Immature natural killer cell (primary cell): ENCODE measurements at regions not wholly inside any gene's neighbourhood (a gene's known extent, or its start where the extent isn't known, plus 50 kb on each side); places are given as distances from the start of the nearest gene placed in this dataset.
"Not testable (repeated sequence)": the region's sequence is repeated elsewhere in the genome, so short reads cannot be mapped to it uniquely, and the experiment has no call there.

Source experiments
- DNase-seq, 3 donors: peaks; one replicate each; pipeline ENCODE4 v3.0.0; 2022; ENCODE audit warnings: mixed read lengths in 1 of 3
- H3K27ac Mint-ChIP-seq, 6 donors: one replicate each; pipeline ENCODE4 v1.8.0; 2020; ENCODE audit warnings: mixed read lengths in 6 of 6, mild to moderate bottlenecking in 5 of 6, inconsistent platforms in 4 of 6, moderate library complexity in 3 of 6
- H3K27me3 Mint-ChIP-seq, 3 donors: one replicate each; pipeline ENCODE4 v1.8.0; 2020 to 2021; ENCODE audit warnings: low read depth in 3 of 3, mild to moderate bottlenecking in 3 of 3, mixed read lengths in 3 of 3, moderate library complexity in 3 of 3, inconsistent platforms in 1 of 3
- H3K36me3 Mint-ChIP-seq, 3 donors: one replicate each; pipeline ENCODE4 v1.8.0; 2020; ENCODE audit warnings: mixed read lengths in 3 of 3, inconsistent platforms in 2 of 3, mild to moderate bottlenecking in 2 of 3
- H3K4me1 Mint-ChIP-seq, 2 donors: one replicate each; pipeline ENCODE4 v1.8.0; 2020; ENCODE audit warnings: inconsistent platforms in 2 of 2, mild to moderate bottlenecking in 2 of 2, mixed read lengths in 2 of 2, moderate library complexity in 1 of 2
- H3K4me3 Mint-ChIP-seq, 5 donors: one replicate each; pipeline ENCODE4 v1.8.0; 2020; ENCODE audit warnings: mild to moderate bottlenecking in 5 of 5, mixed read lengths in 5 of 5, inconsistent platforms in 3 of 5, moderate library complexity in 3 of 5
- H3K9me3 Mint-ChIP-seq, 6 donors: one replicate each; pipeline ENCODE4 v1.8.0; 2020; ENCODE audit warnings: mild to moderate bottlenecking in 6 of 6, mixed read lengths in 6 of 6, inconsistent platforms in 4 of 6, moderate library complexity in 3 of 6

DNA sequence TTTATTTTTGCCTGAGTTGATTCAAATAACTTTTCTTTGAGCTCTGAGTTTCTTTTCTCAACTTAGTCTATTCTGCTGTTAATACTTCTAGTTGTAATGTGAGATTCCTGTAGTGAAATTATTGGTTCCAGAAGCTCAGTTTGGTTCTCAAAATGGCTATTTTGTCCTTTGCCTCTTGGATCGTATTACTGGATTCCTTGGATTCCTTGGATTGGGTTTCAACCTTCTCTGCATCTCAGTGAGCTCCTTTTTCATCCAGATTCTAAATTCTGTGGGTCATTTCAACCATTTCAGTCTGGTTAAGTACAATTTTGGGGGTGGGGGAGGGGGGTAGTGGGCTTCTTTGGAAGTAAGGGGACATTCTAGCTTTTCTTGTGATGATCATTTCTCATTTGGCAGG, 341.1 kb upstream of the CNTN5 start:
- no peak overlapping the region for H3K27ac Mint-ChIP-seq
- DNase-seq, result no peak
- H3K4me1 Mint-ChIP-seq, result no peaks in the 10 kb centered on the region
- H3K27me3 Mint-ChIP-seq, result peaks cover 0 to 2% (median 0%) of the 10 kb centered on the region in 3 donors
- H3K36me3 Mint-ChIP-seq, result peaks cover 0 to 5% (median 0%) of the 10 kb centered on the region in 3 donors
- peaks cover 9 to 64% (median 35%) of the 10 kb centered on the region in 6 donors for H3K9me3 Mint-ChIP-seq
- H3K4me3 Mint-ChIP-seq, result no peak overlapping the region

DNA sequence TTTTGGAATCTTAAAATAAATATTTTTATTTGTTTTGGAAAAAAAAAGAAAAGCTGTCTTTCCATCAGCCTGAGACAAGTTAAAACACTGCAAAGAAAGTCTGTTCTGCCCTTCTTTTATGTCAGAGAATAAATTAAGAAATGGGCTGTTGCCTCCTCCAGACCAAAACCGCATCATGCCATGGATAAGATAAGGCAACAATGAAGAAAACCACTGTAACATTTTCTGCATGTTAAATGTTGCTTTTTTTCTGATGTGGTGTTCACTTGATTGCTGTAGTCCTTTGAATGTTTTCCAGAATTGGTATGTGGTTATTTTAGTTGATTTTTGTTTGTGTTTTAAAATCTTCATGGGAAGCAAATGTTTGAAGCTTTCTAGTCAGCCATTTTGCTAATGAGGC, 319.2 kb upstream of the CNTN5 start:
- no peak overlapping the region for H3K27ac Mint-ChIP-seq
- no peaks in the 10 kb centered on the region for H3K36me3 Mint-ChIP-seq
- no peaks in the 10 kb centered on the region for H3K27me3 Mint-ChIP-seq
- peaks cover 13 to 46% (median 38%) of the 10 kb centered on the region in 6 donors for H3K9me3 Mint-ChIP-seq
- H3K4me1 Mint-ChIP-seq, result no peaks in the 10 kb centered on the region
- no peak for DNase-seq
- no peak overlapping the region for H3K4me3 Mint-ChIP-seq

DNA sequence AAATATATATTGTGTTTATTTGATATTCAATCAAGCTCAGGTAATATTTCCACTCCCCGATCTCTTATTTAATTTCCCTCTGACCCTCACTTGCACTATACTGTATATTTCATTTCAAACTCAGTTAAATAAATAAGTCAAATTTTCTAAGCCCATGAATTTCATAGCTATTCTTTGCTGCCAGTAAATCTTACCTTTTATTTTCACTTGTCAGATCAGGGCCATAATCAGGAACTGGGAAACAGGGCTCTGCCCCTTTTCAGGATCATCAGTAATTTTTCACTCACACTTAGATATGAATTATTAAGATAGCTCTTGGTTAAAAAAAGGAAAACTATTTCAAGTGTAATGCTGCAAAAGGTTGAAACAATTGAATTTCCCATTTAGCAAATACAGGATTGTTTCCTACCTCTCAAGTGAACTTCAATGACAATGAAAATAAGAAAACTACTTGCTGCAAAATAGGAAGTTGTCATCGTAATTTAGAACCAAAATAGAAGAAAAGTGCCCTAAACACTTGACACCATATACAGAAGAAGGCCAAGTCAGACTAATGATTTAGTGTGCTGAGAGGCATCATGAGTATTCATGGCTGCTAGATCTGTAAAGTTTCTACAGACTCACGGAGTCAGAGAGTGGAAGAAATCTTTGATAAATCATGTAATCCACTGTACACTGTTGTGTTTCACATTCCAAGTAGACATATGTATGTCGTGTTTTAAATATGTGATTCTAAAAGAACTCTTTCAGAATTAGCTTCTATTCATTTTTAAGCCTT, 316.8 kb upstream of the CNTN5 start:
- H3K27ac Mint-ChIP-seq, result no peak overlapping the region
- DNase-seq, result no peak
- H3K4me3 Mint-ChIP-seq, result no peak overlapping the region
- no peaks in the 10 kb centered on the region for H3K36me3 Mint-ChIP-seq
- no peaks in the 10 kb centered on the region for H3K27me3 Mint-ChIP-seq
- H3K9me3 Mint-ChIP-seq, result peaks cover 9 to 28% (median 21%) of the 10 kb centered on the region in 6 donors
- no peaks in the 10 kb centered on the region for H3K4me1 Mint-ChIP-seq

DNA sequence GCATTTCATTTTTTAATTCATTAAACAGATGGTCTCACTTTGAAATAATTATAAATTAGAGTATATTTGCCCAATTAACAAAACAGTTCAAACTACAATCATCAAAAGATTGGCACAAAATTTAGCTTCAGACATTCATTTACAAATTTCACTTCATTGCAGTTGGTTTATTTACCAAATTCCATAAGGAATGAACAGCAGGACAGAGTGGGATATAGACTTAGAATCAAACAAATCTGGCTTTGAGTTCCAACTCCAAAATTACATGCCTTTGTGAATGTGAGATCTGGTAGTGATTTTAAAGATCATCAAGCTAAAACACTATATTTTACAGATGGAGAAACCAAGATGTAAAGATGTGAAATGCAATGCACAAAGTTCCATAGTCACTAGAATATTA, 310.7 kb upstream of the CNTN5 start:
- H3K27me3 Mint-ChIP-seq, result no peaks in the 10 kb centered on the region
- H3K9me3 Mint-ChIP-seq, result peaks cover 13 to 44% (median 36%) of the 10 kb centered on the region in 6 donors
- peaks cover 0 to 6% (median 0%) of the 10 kb centered on the region in 3 donors for H3K36me3 Mint-ChIP-seq
- DNase-seq, result no peak
- no peak overlapping the region for H3K27ac Mint-ChIP-seq
- no peaks in the 10 kb centered on the region for H3K4me1 Mint-ChIP-seq
- no peak overlapping the region for H3K4me3 Mint-ChIP-seq

DNA sequence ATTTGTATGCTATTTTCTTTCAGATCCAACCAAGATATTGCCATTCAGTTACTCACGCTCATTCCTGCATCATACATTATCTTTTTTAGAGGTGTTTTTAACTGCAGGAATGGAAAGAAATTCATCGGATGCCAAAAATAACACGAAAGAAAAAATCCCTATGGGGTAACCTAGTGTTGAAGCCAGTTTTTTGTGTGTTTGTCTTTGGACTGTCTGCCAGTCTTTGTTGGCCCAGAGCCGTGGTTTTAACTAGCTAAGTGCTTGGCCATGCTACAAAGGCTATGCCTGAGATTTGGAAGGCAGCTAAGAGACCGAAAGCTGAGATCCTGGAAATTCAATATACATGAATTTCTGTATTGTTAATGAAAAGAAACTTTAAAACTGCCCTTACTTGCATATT, 309.8 kb upstream of the CNTN5 start:
- no peaks in the 10 kb centered on the region for H3K4me1 Mint-ChIP-seq
- no peak for DNase-seq
- H3K9me3 Mint-ChIP-seq, result peaks cover 15 to 53% (median 44%) of the 10 kb centered on the region in 6 donors
- H3K27me3 Mint-ChIP-seq, result no peaks in the 10 kb centered on the region
- no peak overlapping the region for H3K4me3 Mint-ChIP-seq
- H3K36me3 Mint-ChIP-seq, result peaks cover 0 to 6% (median 0%) of the 10 kb centered on the region in 3 donors
- H3K27ac Mint-ChIP-seq, result no peak overlapping the region

DNA sequence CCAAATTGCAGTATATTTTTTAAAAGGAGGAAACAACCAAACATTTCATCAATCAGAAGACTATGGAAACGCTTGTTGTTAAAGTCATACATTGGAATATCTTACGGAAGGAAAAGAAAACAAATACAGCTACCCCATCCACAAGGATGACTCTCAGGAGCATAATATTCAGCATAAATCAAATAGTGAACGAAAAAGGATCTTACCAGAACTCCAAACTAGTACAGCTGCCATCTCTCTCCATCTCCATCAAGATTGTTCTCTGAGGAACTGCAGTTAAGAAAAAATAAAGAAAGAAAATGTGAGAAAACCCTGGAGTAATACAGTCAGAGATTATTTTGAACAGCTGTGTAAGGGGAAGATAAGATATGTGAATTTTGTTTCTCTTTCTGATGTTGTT, 299.8 kb upstream of the CNTN5 start:
- H3K27me3 Mint-ChIP-seq, result peaks cover 0 to 3% (median 2%) of the 10 kb centered on the region in 3 donors
- H3K36me3 Mint-ChIP-seq, result peaks cover 0 to 6% (median 0%) of the 10 kb centered on the region in 3 donors
- no peaks in the 10 kb centered on the region for H3K4me1 Mint-ChIP-seq
- no peak overlapping the region for H3K27ac Mint-ChIP-seq
- DNase-seq, result no peak
- H3K4me3 Mint-ChIP-seq, result no peak overlapping the region
- H3K9me3 Mint-ChIP-seq, result peaks cover 15 to 65% (median 56%) of the 10 kb centered on the region in 6 donors

DNA sequence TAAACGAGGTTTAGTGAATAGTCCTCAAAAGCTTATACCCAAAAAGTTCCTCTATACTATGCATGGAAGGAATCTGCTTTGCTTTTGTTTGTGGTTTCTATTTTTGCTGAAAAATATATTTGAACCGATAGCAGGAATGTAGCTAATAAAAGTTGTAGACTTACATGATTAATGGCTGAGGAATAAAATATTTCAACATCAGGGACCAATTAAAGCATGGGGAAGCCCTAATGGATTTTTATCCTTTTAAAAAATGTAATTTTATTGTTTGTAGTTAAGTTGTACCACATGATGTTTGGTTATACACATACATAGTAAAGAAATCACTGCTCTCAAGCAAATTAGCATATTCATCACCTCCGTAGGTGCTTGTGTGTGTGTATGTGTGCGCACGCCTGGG, 295.3 kb upstream of the CNTN5 start:
- no peak overlapping the region for H3K27ac Mint-ChIP-seq

DNA sequence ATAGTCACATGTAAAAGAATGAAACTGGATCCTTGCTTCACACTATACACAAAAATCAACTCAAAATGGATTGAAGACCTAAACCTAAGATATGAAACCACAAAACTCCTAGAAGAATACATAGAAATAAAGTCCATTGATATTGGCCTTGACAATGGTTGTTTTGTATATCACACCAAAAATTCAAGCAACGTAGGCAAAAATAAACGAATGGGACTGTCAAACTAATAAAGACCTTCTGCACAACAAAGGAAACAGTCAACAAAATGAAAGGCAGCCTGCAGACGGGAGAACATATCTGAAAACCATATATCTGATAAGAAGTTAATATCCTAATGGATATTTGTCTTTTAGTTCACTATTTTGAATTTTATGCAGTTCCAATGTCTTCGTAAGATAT, 292.3 kb upstream of the CNTN5 start:
- no peaks in the 10 kb centered on the region for H3K4me1 Mint-ChIP-seq
- peaks cover 0 to 2% (median 0%) of the 10 kb centered on the region in 3 donors for H3K27me3 Mint-ChIP-seq
- H3K36me3 Mint-ChIP-seq, result peaks cover 0 to 2% (median 0%) of the 10 kb centered on the region in 3 donors
- no peak overlapping the region for H3K27ac Mint-ChIP-seq
- no peak overlapping the region for H3K4me3 Mint-ChIP-seq
- no peak for DNase-seq
- H3K9me3 Mint-ChIP-seq, result peaks cover 8 to 46% (median 27%) of the 10 kb centered on the region in 6 donors

More for the DNA sequence above, 295.3 kb upstream of the CNTN5 start:
- no peak for DNase-seq
- peaks cover 3 to 51% (median 37%) of the 10 kb centered on the region in 6 donors for H3K9me3 Mint-ChIP-seq
- peaks cover 0 to 3% (median 0%) of the 10 kb centered on the region in 3 donors for H3K36me3 Mint-ChIP-seq
- H3K4me3 Mint-ChIP-seq, result no peak overlapping the region
- H3K27me3 Mint-ChIP-seq, result peaks cover 0 to 2% (median 1%) of the 10 kb centered on the region in 3 donors
- no peaks in the 10 kb centered on the region for H3K4me1 Mint-ChIP-seq

DNA sequence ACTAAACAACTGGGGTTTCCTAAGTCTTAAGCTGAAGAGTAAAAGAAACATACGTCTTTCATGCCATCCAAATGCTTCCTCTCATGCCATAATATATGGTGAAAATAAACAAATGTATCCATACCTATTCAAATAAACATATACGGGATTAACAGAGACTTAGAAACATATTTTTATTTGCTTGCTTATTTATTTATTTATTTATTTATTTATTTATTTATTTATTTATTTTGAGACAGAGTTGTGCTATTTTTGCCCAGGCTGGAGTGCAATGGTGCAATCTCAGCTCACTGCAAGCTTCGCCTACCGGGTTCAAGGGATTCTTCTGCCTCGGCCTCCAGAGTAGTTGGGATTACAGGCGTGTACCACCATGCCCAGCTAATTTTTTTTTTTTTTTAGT, 291.6 kb upstream of the CNTN5 start:
- H3K27me3 Mint-ChIP-seq, result peaks cover 0 to 2% (median 0%) of the 10 kb centered on the region in 3 donors
- H3K9me3 Mint-ChIP-seq, result peaks cover 8 to 46% (median 27%) of the 10 kb centered on the region in 6 donors
- no peak overlapping the region for H3K27ac Mint-ChIP-seq
- H3K36me3 Mint-ChIP-seq, result peaks cover 0 to 2% (median 0%) of the 10 kb centered on the region in 3 donors
- no peak overlapping the region for H3K4me3 Mint-ChIP-seq
- H3K4me1 Mint-ChIP-seq, result no peaks in the 10 kb centered on the region
- no peak for DNase-seq

DNA sequence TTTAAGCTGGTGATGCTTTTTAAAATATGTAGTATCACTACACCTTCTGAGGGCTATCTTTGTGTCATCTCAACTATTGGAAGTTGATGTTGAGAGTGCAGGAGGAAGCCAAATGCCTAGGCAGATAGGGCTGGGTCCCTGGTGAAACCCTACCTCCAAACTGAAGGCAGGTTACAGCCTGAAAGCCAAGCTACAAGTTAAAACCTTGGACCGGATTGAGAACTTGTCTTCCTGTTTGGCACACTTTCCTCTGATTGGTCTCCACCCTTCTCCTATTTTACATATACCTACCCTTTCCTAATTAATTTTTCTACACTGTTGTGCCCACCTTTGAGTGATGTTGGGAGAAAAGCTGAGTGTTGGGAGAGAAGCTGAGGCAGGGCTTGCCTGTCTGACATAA, 287.8 kb upstream of the CNTN5 start:
- peaks cover 0 to 6% (median 0%) of the 10 kb centered on the region in 3 donors for H3K36me3 Mint-ChIP-seq
- H3K27ac Mint-ChIP-seq, result no peak overlapping the region
- peaks cover 0 to 5% (median 4%) of the 10 kb centered on the region in 3 donors for H3K27me3 Mint-ChIP-seq
- H3K4me3 Mint-ChIP-seq, result no peak overlapping the region
- no peaks in the 10 kb centered on the region for H3K4me1 Mint-ChIP-seq
- H3K9me3 Mint-ChIP-seq, result peaks cover 15 to 66% (median 43%) of the 10 kb centered on the region in 6 donors
- no peak for DNase-seq

DNA sequence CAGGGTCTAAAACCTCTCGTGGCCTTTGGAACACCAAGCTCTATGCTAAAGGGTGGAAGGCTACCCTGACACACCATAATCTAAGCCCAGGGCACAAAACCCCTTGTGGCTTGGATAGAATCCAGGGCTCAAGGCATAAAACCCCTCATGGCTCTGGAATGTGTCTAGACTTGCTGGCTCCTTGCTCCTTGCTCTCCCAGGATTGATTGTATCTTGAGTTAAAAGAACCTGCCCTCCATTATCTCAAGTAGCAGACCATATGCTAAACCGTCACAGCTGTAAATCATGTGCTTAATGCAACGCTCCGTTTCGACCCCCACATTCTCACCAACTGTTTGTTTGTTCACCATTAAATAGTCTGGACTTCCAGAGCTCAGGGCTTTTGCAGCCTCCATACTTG, 287.4 kb upstream of the CNTN5 start:
- H3K9me3 Mint-ChIP-seq, result peaks cover 13 to 61% (median 40%) of the 10 kb centered on the region in 6 donors
- H3K36me3 Mint-ChIP-seq, H3K27ac Mint-ChIP-seq, H3K4me3 Mint-ChIP-seq, H3K4me1 Mint-ChIP-seq, H3K27me3 Mint-ChIP-seq, DNase-seq: not testable (repeated sequence)

DNA sequence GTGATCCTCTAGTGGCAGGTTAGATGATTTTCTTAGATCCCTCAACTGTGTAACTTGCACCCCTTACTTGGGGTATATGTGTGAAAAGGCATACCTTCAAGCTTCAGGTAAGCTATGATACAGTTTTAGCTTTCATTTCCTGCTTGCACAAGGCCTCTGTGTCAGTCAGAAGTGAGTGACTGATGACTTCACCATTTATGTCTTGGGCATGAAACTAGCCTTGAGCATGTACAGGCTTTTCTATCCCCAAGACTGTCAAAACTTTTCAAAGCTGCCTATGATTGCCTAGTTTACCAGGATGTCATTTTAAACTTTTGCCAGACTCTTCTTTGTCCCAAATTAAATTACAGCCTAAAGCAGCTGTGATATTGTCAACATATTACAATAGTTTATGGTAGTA, 286.1 kb upstream of the CNTN5 start:
- Mint-ChIP-seq H3K27ac (no peak overlapping the region), H3K9me3 (peaks cover 15 to 61% (median 38%) of the 10 kb centered on the region in 6 donors), H3K36me3 (peaks cover 0 to 6% (median 0%) of the 10 kb centered on the region in 3 donors), H3K4me3 (no peak overlapping the region), H3K4me1 (no peaks in the 10 kb centered on the region), H3K27me3 (peaks cover 0 to 5% (median 4%) of the 10 kb centered on the region in 3 donors)
- no peak for DNase-seq

DNA sequence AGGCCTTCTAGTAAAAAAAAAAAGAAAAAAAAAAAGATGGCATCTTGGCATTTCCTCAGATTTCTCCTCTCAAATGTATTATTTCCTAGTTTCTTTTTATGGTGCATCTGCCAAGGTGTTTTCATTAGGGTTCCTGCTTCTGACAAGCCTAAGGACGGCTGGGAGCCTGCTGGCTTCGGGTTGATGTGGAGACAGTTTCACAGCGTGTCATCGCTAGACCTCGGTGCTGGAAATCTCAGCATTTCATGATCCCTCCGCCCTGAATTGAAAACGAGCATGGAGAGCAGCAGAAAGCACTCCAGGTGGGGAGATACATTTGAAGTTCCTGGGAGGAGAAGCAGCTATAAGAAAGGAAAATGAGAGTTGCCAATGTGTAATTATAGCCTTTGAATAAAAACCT, 283.9 kb upstream of the CNTN5 start:
- H3K27ac Mint-ChIP-seq, result no peak overlapping the region
- no peaks in the 10 kb centered on the region for H3K4me1 Mint-ChIP-seq

DNA sequence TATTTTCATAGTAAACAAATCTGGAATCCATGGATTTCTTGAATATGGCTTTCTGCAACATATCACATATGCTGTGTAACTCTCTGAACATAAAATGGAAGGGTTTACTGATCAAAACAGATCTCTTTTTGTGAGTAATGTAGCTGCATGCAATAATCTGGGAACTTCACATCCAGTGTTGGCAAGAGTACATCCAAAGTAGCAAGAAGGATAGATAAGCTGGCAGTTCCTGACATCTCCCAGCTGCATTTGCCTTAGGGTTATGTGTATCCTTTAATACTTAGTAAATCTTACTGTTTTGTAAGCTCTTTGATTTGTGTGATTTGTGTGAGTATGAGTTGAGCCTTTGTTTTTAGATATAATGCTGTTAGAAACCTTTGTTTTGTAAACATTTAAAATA, 280.4 kb upstream of the CNTN5 start:
- Mint-ChIP-seq H3K4me3 (no peak overlapping the region), H3K27me3 (peaks cover 0 to 3% (median 2%) of the 10 kb centered on the region in 3 donors), H3K9me3 (peaks cover 14 to 60% (median 29%) of the 10 kb centered on the region in 6 donors), H3K36me3 (peaks cover 0 to 6% (median 4%) of the 10 kb centered on the region in 3 donors), H3K27ac (no peak overlapping the region), H3K4me1 (no peaks in the 10 kb centered on the region)
- DNase-seq, result no peak

More for the DNA sequence above, 283.9 kb upstream of the CNTN5 start:
- Mint-ChIP-seq H3K9me3 (peaks cover 15 to 70% (median 37%) of the 10 kb centered on the region in 6 donors), H3K36me3 (peaks cover 0 to 6% (median 0%) of the 10 kb centered on the region in 3 donors), H3K4me3 (no peak overlapping the region), H3K27me3 (peaks cover 0 to 5% (median 5%) of the 10 kb centered on the region in 3 donors)
- DNase-seq, result no peak
